Calu3 (cell line): ENCODE measurements at regions not wholly inside any gene's neighbourhood (a gene's known extent, or its start where the extent isn't known, plus 50 kb on each side); places are given as distances from the start of the nearest gene placed in this dataset.

Source experiments
- BruUV-seq: library from RNA; stranded (reverse); fragments of 400-500 nt; replicated peaks from 2 replicates; lab custom pipeline; 2021; lab: Mats Ljungman, UMichigan
- CTCF ChIA-PET: fragments of 300-600 bp; sonication (Branson Sonifier 250); formaldehyde crosslinking; loops from one replicate; lab custom pipeline; 2022; ENCODE audit warnings: antibody characterized with exemption; lab: Charles Lee
- DNase-seq: peaks from one replicate; pipeline ENCODE4 v3.0.0; 2022
- H3K27ac Mint-ChIP-seq: one replicate; pipeline ENCODE4 v1.8.0; 2022; ENCODE audit warnings: mixed read lengths; ENCODE audit not compliant: unreplicated experiment
- H3K27me3 Mint-ChIP-seq: one replicate; pipeline ENCODE4 v1.8.0; 2022; ENCODE audit warnings: mixed read lengths; ENCODE audit not compliant: unreplicated experiment
- H3K36me3 Mint-ChIP-seq: one replicate; pipeline ENCODE4 v1.8.0; 2022; ENCODE audit warnings: mild to moderate bottlenecking, moderate library complexity, mixed read lengths; ENCODE audit not compliant: insufficient read depth, unreplicated experiment
- H3K4me1 Mint-ChIP-seq: one replicate; pipeline ENCODE4 v1.8.0; 2022; ENCODE audit warnings: mild to moderate bottlenecking, low read depth, mixed read lengths; ENCODE audit not compliant: unreplicated experiment
- H3K4me3 Mint-ChIP-seq: one replicate; pipeline ENCODE4 v1.8.0; 2022; ENCODE audit warnings: mild to moderate bottlenecking, low read depth, moderate library complexity, mixed read lengths; ENCODE audit not compliant: unreplicated experiment
- H3K9me3 Mint-ChIP-seq: one replicate; pipeline ENCODE4 v1.8.0; 2022; ENCODE audit warnings: low read depth, mixed read lengths; ENCODE audit not compliant: unreplicated experiment
- intact Hi-C: fragments of 100-400 bp; cut with micrococcal nuclease; formaldehyde crosslinking; loops from one replicate; pipeline ENCODE4 v1.10.0; 2022; ENCODE audit not compliant: unreplicated experiment
- TF ChIP-seq, protein P1 (sequence below): fragments of 200-600 bp; IDR thresholded peaks from one replicate; pipeline ENCODE4 v1.8.0; 2022; ENCODE audit warnings: antibody characterized with exemption; ENCODE audit not compliant: unreplicated experiment

DNA sequence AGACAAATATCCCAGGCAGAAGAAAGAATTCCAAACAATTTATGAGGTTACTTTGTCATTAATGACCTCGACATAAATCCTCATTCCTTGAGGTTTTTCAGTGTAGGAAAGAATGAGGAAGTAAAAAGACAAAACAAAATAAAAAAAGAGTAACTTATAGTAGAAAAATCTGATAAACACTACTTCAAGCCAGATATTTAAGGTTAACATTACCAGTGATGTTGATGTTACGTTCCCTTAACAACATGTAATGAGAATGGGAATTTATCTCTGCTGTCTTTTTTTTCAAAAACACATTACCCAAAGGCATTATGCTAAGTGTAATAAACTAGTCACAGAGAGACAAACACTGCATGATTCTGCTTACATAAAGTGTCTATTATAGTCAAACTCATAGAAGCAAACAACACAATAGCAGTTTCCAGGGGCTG is 935.1 kb downstream of the SLITRK1 start:
- Mint-ChIP-seq H3K9me3 (no peaks in the 10 kb centered on the region), H3K36me3 (no peaks in the 10 kb centered on the region), H3K27ac (no peak overlapping the region), H3K27me3 (no peaks in the 10 kb centered on the region), H3K4me1 (peaks cover 8% of the 10 kb centered on the region), H3K4me3 (no peak overlapping the region)
- TF ChIP-seq, protein P1, sequence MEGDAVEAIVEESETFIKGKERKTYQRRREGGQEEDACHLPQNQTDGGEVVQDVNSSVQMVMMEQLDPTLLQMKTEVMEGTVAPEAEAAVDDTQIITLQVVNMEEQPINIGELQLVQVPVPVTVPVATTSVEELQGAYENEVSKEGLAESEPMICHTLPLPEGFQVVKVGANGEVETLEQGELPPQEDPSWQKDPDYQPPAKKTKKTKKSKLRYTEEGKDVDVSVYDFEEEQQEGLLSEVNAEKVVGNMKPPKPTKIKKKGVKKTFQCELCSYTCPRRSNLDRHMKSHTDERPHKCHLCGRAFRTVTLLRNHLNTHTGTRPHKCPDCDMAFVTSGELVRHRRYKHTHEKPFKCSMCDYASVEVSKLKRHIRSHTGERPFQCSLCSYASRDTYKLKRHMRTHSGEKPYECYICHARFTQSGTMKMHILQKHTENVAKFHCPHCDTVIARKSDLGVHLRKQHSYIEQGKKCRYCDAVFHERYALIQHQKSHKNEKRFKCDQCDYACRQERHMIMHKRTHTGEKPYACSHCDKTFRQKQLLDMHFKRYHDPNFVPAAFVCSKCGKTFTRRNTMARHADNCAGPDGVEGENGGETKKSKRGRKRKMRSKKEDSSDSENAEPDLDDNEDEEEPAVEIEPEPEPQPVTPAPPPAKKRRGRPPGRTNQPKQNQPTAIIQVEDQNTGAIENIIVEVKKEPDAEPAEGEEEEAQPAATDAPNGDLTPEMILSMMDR = no peak
- intact Hi-C loops = no loop called here
- BruUV-seq = no TSS peak
- CTCF ChIA-PET = no interaction called here
- no peak for DNase-seq

DNA sequence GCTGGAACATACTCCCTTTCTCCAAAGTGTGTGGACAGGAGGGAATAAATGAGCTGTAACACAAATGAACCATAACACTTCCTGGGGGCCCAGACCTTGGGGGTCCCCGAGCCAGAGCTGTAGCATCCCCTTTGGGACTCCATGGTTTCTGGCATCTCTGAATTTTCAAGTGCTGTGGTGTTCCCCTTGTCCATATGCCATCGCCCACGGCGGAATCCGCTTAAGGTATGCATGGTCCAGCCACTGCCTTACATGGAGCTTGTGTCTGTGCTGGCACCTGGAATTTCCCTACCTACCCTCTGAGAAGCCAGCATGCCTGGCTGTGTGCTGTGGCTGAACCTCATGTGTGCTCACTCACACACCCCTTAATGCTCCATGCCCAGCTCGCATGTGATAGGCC is 943.6 kb downstream of the SLITRK1 start:
- CTCF ChIA-PET = no interaction called here
- H3K4me1 Mint-ChIP-seq = no peaks in the 10 kb centered on the region
- no peaks in the 10 kb centered on the region for H3K27me3 Mint-ChIP-seq
- no TSS peak for BruUV-seq
- H3K36me3 Mint-ChIP-seq = no peaks in the 10 kb centered on the region
- H3K4me3 Mint-ChIP-seq = no peak overlapping the region
- H3K9me3 Mint-ChIP-seq = no peaks in the 10 kb centered on the region
- intact Hi-C loops = no loop called here
- TF ChIP-seq, protein P1 = no peak
- no peak for DNase-seq
- H3K27ac Mint-ChIP-seq = no peak overlapping the region

DNA sequence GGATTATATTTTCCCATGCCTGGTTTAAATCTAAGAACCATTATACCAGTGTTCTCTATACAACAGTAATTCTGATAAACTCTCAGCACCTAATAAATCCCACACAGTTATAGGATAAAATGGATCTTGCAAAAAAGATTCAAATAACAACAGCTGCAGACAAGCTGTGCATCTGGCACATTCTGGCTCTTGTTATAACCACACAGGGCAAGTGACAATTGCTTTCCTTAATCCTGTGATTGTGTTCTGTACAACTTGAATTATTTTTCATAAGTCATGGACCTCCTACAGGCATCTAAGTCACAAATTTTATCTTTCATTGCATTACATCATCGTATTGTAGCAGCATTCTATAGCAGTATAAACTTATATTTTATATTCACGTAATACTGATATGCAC is 948.3 kb downstream of the SLITRK1 start:
- CTCF ChIA-PET = no interaction called here
- Mint-ChIP-seq H3K27me3 (no peaks in the 10 kb centered on the region), H3K4me1 (no peaks in the 10 kb centered on the region), H3K4me3 (no peak overlapping the region), H3K9me3 (no peaks in the 10 kb centered on the region), H3K27ac (no peak overlapping the region), H3K36me3 (no peaks in the 10 kb centered on the region)
- no TSS peak for BruUV-seq
- no peak for DNase-seq
- intact Hi-C loops = no loop called here
- TF ChIP-seq, protein P1 = no peak

DNA sequence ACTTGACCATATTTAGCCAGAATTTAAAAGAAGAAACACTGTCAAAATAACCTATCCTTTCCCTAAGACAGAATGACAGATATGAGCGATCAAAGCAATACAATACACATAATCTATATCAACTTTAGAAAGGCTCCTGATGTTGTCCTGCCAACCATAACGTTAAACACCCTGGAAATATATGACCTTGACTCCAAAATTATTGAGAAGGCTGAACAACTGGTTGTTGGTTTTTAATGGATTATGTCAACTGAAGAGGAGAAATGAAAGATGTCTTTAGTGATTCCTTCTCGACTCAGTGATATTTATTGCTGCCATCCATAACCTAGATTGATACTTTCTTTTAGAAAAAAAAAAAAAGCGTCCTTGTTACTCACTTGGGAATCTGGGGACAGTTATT is 957.2 kb downstream of the SLITRK1 start:
- Mint-ChIP-seq H3K4me3 (no peak overlapping the region), H3K4me1 (no peaks in the 10 kb centered on the region), H3K27me3 (no peaks in the 10 kb centered on the region), H3K36me3 (no peaks in the 10 kb centered on the region), H3K27ac (no peak overlapping the region), H3K9me3 (no peaks in the 10 kb centered on the region)
- TF ChIP-seq, protein P1 = no peak
- no TSS peak for BruUV-seq
- intact Hi-C loops = no loop called here
- no peak for DNase-seq
- CTCF ChIA-PET = no interaction called here
